ENCODE measurements at regions not wholly inside any gene's neighbourhood (a gene's known extent, or its start where the extent isn't known, plus 50 kb on each side); places are given as distances from the start of the nearest gene placed in this dataset.

DNA sequence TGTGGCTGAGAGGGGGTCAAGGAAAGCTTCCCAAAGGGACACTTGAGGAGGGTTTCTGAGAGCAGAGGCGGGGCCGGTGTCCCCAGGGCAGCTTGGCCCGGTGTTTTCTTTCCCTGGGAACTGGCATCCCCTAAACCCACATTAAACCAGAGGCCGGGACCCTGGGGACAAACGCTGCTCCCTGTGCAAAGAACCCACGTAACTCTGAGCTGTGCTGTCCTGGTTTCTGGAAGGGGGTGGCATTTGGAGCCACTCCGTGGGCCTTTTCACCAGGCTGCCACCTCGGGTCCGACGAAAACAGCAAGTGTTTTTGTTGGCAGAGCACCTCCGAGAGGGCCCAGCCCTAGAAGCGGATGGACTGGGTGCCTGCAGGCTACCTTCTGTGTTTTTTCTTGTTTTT, 100.2 kb upstream of the ANO1 start:
- CTCF ChIA-PET: no interaction called here
- H3K4me1 ChIP-seq (ENCODE audit: control insufficient read depth in 2 of 2, insufficient read depth in 2 of 2, low read length in 2 of 2): peaks cover 0 to 4% of the 10 kb centered on the region in 2 donors
- no peak overlapping the region for H3K4me2 ChIP-seq (replicated peaks; ENCODE audit: low read depth, low read length, poor library complexity, severe bottlenecking)
- DNase-seq (no peak), ATAC-seq (ENCODE audit: low read depth) (no peak)
- H3K27me3 Mint-ChIP-seq: peaks cover 27% of the 10 kb centered on the region
- H3K27ac ChIP-seq (ENCODE audit: low read length in 2 of 2): no peak overlapping the region
- 82% methylated on average over 12 of the region's 12 CpGs for WGBS (ENCODE audit: insufficient coverage)
- H2AFZ ChIP-seq (ENCODE audit: insufficient read depth, low read depth, low read length, poor library complexity, severe bottlenecking): no peak overlapping the region
- intact Hi-C loops (cut with micrococcal nuclease): no loop called here
- H4K20me1 ChIP-seq (ENCODE audit: control insufficient read depth, insufficient read depth, low read length, poor library complexity, severe bottlenecking): no peaks in the 10 kb centered on the region
- peaks cover 0 to 3% (median 0%) of the 10 kb centered on the region in 3 donors for H3K9me3 ChIP-seq (ENCODE audit: control extremely low read depth in 1 of 3, control insufficient read depth in 2 of 3, insufficient read depth in 1 of 3, low read length in 2 of 3)
- POLR2A ChIA-PET: no interaction called here
- no peak overlapping the region for H3K27ac Mint-ChIP-seq
- H3K4me3 Mint-ChIP-seq: no peak overlapping the region
- H3K9me3 Mint-ChIP-seq (ENCODE audit: insufficient read depth): no peaks in the 10 kb centered on the region
- H3K9ac ChIP-seq (ENCODE audit: low read length): no peak overlapping the region
- TF ChIP-seq, protein P1, sequence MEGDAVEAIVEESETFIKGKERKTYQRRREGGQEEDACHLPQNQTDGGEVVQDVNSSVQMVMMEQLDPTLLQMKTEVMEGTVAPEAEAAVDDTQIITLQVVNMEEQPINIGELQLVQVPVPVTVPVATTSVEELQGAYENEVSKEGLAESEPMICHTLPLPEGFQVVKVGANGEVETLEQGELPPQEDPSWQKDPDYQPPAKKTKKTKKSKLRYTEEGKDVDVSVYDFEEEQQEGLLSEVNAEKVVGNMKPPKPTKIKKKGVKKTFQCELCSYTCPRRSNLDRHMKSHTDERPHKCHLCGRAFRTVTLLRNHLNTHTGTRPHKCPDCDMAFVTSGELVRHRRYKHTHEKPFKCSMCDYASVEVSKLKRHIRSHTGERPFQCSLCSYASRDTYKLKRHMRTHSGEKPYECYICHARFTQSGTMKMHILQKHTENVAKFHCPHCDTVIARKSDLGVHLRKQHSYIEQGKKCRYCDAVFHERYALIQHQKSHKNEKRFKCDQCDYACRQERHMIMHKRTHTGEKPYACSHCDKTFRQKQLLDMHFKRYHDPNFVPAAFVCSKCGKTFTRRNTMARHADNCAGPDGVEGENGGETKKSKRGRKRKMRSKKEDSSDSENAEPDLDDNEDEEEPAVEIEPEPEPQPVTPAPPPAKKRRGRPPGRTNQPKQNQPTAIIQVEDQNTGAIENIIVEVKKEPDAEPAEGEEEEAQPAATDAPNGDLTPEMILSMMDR (IDR thresholded peaks at IDR 0.05): no peak
- TF ChIP-seq EZH2 (IDR thresholded peaks at IDR 0.05; ENCODE audit: borderline replicate concordance, insufficient read depth, low read depth, low read length, poor library complexity, severe bottlenecking): no peak
- H3K4me3 ChIP-seq (ENCODE audit: control extremely low read depth in 1 of 5, extremely low read depth in 1 of 5, insufficient read depth in 1 of 5, low read depth in 2 of 5, low read length in 4 of 5): no peak overlapping the region
- peaks cover 0 to 2% (median 0%) of the 10 kb centered on the region in 4 experiments for H3K27me3 ChIP-seq (replicated peaks in 1 of 4; ENCODE audit: control extremely low read depth in 1 of 4, control insufficient read depth in 3 of 4, insufficient read depth in 4 of 4, low read length in 3 of 4)
- peaks cover 4% of the 10 kb centered on the region for H3K4me1 Mint-ChIP-seq
- H3K36me3 ChIP-seq (replicated peaks in 1 of 2; ENCODE audit: control extremely low read depth in 1 of 2, control insufficient read depth in 1 of 2, extremely low read depth in 1 of 2, insufficient read depth in 2 of 2, low read length in 1 of 2): no peaks in the 10 kb centered on the region
- no peaks in the 10 kb centered on the region for H3K79me2 ChIP-seq (ENCODE audit: control insufficient read depth, insufficient read depth, low read length)

- Histone ChIP-seq H2AFZ (ENCODE audit: insufficient read depth, low read depth, low read length, poor library complexity, severe bottlenecking) (no peak overlapping the region), H4K20me1 (ENCODE audit: control insufficient read depth, insufficient read depth, low read length, poor library complexity, severe bottlenecking) (no peaks in the 10 kb centered on the region), H3K4me3 (ENCODE audit: control extremely low read depth in 1 of 5, extremely low read depth in 1 of 5, insufficient read depth in 1 of 5, low read depth in 2 of 5, low read length in 4 of 5) (no peak overlapping the region), H3K9me3 (ENCODE audit: control extremely low read depth in 1 of 3, control insufficient read depth in 2 of 3, insufficient read depth in 1 of 3, low read length in 2 of 3) (peaks cover 0 to 3% (median 0%) of the 10 kb centered on the region in 3 donors), H3K9ac (ENCODE audit: low read length) (no peak overlapping the region), H3K27ac (ENCODE audit: low read length in 2 of 2) (no peak overlapping the region), H3K27me3 (replicated peaks in 1 of 4; ENCODE audit: control extremely low read depth in 1 of 4, control insufficient read depth in 3 of 4, insufficient read depth in 4 of 4, low read length in 3 of 4) (peaks cover 0 to 5% (median 3%) of the 10 kb centered on the region in 4 experiments), H3K4me2 (replicated peaks; ENCODE audit: low read depth, low read length, poor library complexity, severe bottlenecking) (no peak overlapping the region), H3K4me1 (ENCODE audit: control insufficient read depth in 2 of 2, insufficient read depth in 2 of 2, low read length in 2 of 2) (peaks cover under 1 to 1% of the 10 kb centered on the region in 2 donors), H3K79me2 (ENCODE audit: control insufficient read depth, insufficient read depth, low read length) (no peaks in the 10 kb centered on the region), H3K36me3 (replicated peaks in 1 of 2; ENCODE audit: control extremely low read depth in 1 of 2, control insufficient read depth in 1 of 2, extremely low read depth in 1 of 2, insufficient read depth in 2 of 2, low read length in 1 of 2) (no peaks in the 10 kb centered on the region)
- H3K27me3 Mint-ChIP-seq: peaks cover 34% of the 10 kb centered on the region
- DNase-seq (no peak), ATAC-seq (ENCODE audit: low read depth) (no peak)
- ChIA-PET CTCF (no interaction called here), POLR2A (no interaction called here)
- no peaks in the 10 kb centered on the region for H3K9me3 Mint-ChIP-seq (ENCODE audit: insufficient read depth)
- no peak for TF ChIP-seq EZH2 (IDR thresholded peaks at IDR 0.05; ENCODE audit: borderline replicate concordance, insufficient read depth, low read depth, low read length, poor library complexity, severe bottlenecking)
- TF ChIP-seq, protein P1 (IDR thresholded peaks at IDR 0.05): no peak
- H3K4me3 Mint-ChIP-seq: no peak overlapping the region
- 91% methylated on average over 4 of the region's 10 CpGs for WGBS (ENCODE audit: insufficient coverage)
- H3K4me1 Mint-ChIP-seq: peaks cover under 1% of the 10 kb centered on the region
- H3K27ac Mint-ChIP-seq: no peak overlapping the region
- intact Hi-C loops (cut with micrococcal nuclease): no loop called here
Observed at GRCh38 chr11:69978841-69979614, 99.1 kb upstream of the ANO1 start.
